HG02884 (cell line): ENCODE measurements at regions not wholly inside any gene's neighbourhood (a gene's known extent, or its start where the extent isn't known, plus 50 kb on each side); places are given as distances from the start of the nearest gene placed in this dataset.
A peak's percentile ranks its signal among the peaks of the same experiment; 100 is the strongest.
"Not testable (repeated sequence)": the region's sequence is repeated elsewhere in the genome, so short reads cannot be mapped to it uniquely, and the experiment has no call there.

ENCODE experiments used
- ATAC-seq: cut with Tn5 transposase; IDR thresholded peaks from one replicate; pipeline ENCODE4 v1.9.1; 2021; ENCODE audit warnings: mild to moderate bottlenecking, moderate library complexity; ENCODE audit not compliant: unreplicated experiment

- ATAC-seq = no peak
Observed at GRCh38 chr13:53343361-53343744, 314.7 kb downstream of the OLFM4 start.

GRCh38 chr13:53351021-53351420 lies 322.4 kb downstream of the OLFM4 start:
- no peak for ATAC-seq

- peak; percentile 78 for ATAC-seq
Observed at GRCh38 chr13:53357582-53357981, 329.0 kb downstream of the OLFM4 start.

GRCh38 chr13:53368948-53369347 lies 340.3 kb downstream of the OLFM4 start:
- no peak for ATAC-seq

- no peak for ATAC-seq
Observed at GRCh38 chr13:53379485-53379884, 350.9 kb downstream of the OLFM4 start.

- no peak for ATAC-seq
Observed at GRCh38 chr13:53382008-53382407, 353.4 kb downstream of the OLFM4 start.

- no peak for ATAC-seq
Observed at GRCh38 chr13:53398051-53398450, 369.4 kb downstream of the OLFM4 start.

- ATAC-seq = no peak
Observed at GRCh38 chr13:53405616-53406015, 377.0 kb downstream of the OLFM4 start.

GRCh38 chr13:53408306-53408705 lies 379.7 kb downstream of the OLFM4 start:
- ATAC-seq = no peak

GRCh38 chr13:53408847-53409568 lies 380.4 kb downstream of the OLFM4 start:
- ATAC-seq = no peak

GRCh38 chr13:53411463-53411862 lies 382.9 kb downstream of the OLFM4 start:
- no peak for ATAC-seq

- ATAC-seq = no peak
Observed at GRCh38 chr13:53415135-53415534, 386.5 kb downstream of the OLFM4 start.

GRCh38 chr13:53417601-53418000 lies 389.0 kb downstream of the OLFM4 start:
- ATAC-seq = no peak

GRCh38 chr13:53422415-53422814 lies 393.8 kb downstream of the OLFM4 start:
- no peak for ATAC-seq

- ATAC-seq = no peak
Observed at GRCh38 chr13:53436396-53436795, 407.8 kb downstream of the OLFM4 start.

- ATAC-seq = no peak
Observed at GRCh38 chr13:53439439-53440225, 411.0 kb downstream of the OLFM4 start.

- no peak for ATAC-seq
Observed at GRCh38 chr13:53442979-53443378, 414.4 kb downstream of the OLFM4 start.

- ATAC-seq = no peak
Observed at GRCh38 chr13:53445686-53446085, 417.1 kb downstream of the OLFM4 start.

GRCh38 chr13:53447456-53447855 lies 418.8 kb downstream of the OLFM4 start:
- no peak for ATAC-seq

GRCh38 chr13:53447863-53448262 lies 419.2 kb downstream of the OLFM4 start:
- no peak for ATAC-seq

GRCh38 chr13:53452263-53452808 lies 423.7 kb downstream of the OLFM4 start:
- ATAC-seq = not testable (repeated sequence)

- no peak for ATAC-seq
Observed at GRCh38 chr13:53460796-53461195, 432.2 kb downstream of the OLFM4 start.
